Upper lobe of right lung (tissue), 1 donor: ENCODE measurements at regions not wholly inside any gene's neighbourhood (a gene's known extent, or its start where the extent isn't known, plus 50 kb on each side); places are given as distances from the start of the nearest gene placed in this dataset.

Experiments
- ATAC-seq: fragments of 200-7000 bp; cut with Tn5 transposase; one replicate; pipeline ENCODE4 v1.9.1; 2020; ENCODE audit warnings: mild to moderate bottlenecking, moderate library complexity
- DNase-seq: peaks from one replicate; pipeline ENCODE4 v3.0.0-alpha.2; 2020
- H3K27ac ChIP-seq: fragments of 200-600 bp; one replicate; pipeline ENCODE4 v1.8.0; 2022
- H3K27me3 ChIP-seq: fragments of 200-600 bp; one replicate; pipeline ENCODE4 v1.8.0; 2022; ENCODE audit warnings: mild to moderate bottlenecking
- H3K36me3 ChIP-seq: fragments of 200-600 bp; one replicate; pipeline ENCODE4 v1.8.0; 2022
- H3K4me1 ChIP-seq: fragments of 200-600 bp; one replicate; pipeline ENCODE4 v1.8.0; 2022
- H3K4me3 ChIP-seq: fragments of 200-600 bp; one replicate; pipeline ENCODE4 v1.8.0; 2022; ENCODE audit warnings: mild to moderate bottlenecking
- H3K9me3 ChIP-seq: fragments of 200-600 bp; one replicate; pipeline ENCODE4 v1.8.0; 2022
- CTCF ChIP-seq: fragments of 200-600 bp; IDR thresholded peaks from one replicate; pipeline ENCODE4 v1.8.0; 2022; ENCODE audit warnings: antibody characterized with exemption
- intact Hi-C: fragments of 100-400 bp; cut with DNase I; formaldehyde crosslinking; loops from one replicate; pipeline ENCODE4 v1.11.0; 2022
- donor health status: DM: no; HTN: yes; CAD: no; lungs with severe emphysema.

DNA sequence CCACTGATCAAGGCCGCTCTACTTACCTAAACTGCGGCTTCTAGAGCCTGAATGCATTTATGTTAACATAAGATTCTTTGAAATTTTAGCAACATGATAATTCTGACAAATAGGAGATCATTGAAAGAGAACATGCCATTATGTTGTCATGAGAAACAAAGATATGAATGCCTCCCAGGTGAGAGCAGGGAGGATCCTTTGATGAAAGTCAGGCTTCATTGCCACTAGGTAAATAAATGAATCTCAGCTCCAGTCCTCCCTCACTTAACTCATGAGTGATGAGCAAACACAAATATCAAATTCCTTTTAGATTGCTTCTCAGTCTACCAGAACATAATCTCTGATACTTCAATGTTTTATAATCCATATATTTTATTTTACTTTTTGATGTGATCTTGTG is 463.2 kb upstream of the CDH7 start:
- Histone ChIP-seq H3K4me3 (no peak overlapping the region), H3K36me3 (no peaks in the 10 kb centered on the region), H3K9me3 (no peaks in the 10 kb centered on the region), H3K27me3 (no peaks in the 10 kb centered on the region), H3K27ac (no peak overlapping the region), H3K4me1 (no peaks in the 10 kb centered on the region)
- DNase-seq (no peak), ATAC-seq (no peak)
- no peak for TF ChIP-seq CTCF
- intact Hi-C loops, result loop anchor here (10.0 kb wide), 1 partner anchor 403 kb away; no protein-coding TSS in a partner anchor

DNA sequence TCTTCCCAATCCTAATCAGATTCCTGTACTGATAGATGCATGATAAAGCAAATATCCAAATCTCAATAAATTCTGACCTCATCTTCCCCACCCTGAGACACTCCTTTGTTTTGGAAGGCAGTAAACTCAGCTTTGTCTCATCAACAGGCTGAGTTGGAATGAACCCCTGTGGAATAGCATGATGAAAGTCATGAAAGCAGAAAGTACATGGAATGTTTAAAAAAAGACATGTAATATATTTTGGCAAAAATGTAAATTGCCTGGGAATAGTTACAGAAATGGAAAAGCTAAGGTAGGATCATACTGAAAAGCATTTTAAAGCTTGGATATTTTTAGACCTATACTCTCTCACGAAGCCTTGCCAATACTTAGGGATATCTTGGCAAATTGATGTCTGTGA is 468.7 kb upstream of the CDH7 start:
- H3K4me3 ChIP-seq, result no peak overlapping the region
- DNase-seq (no peak), ATAC-seq (no peak)
- H3K36me3 ChIP-seq, result no peaks in the 10 kb centered on the region
- no peaks in the 10 kb centered on the region for H3K9me3 ChIP-seq
- intact Hi-C loops, result loop anchor here (10.0 kb wide), 1 partner anchor 397 kb away; no protein-coding TSS in a partner anchor
- no peak for TF ChIP-seq CTCF
- H3K4me1 ChIP-seq, result no peaks in the 10 kb centered on the region
- H3K27ac ChIP-seq, result no peak overlapping the region
- H3K27me3 ChIP-seq, result no peaks in the 10 kb centered on the region

GRCh38 chr18:65279668-65280305 is 471.0 kb upstream of the CDH7 start:
- H3K27ac ChIP-seq, result no peak overlapping the region
- intact Hi-C loops, result loop anchor here (10.0 kb wide), 1 partner anchor 395 kb away; no protein-coding TSS in a partner anchor
- no peaks in the 10 kb centered on the region for H3K9me3 ChIP-seq
- no peak for TF ChIP-seq CTCF
- H3K36me3 ChIP-seq, result no peaks in the 10 kb centered on the region
- ATAC-seq (no peak), DNase-seq (no peak)
- H3K4me3 ChIP-seq, result no peak overlapping the region
- no peaks in the 10 kb centered on the region for H3K4me1 ChIP-seq
- no peaks in the 10 kb centered on the region for H3K27me3 ChIP-seq

DNA sequence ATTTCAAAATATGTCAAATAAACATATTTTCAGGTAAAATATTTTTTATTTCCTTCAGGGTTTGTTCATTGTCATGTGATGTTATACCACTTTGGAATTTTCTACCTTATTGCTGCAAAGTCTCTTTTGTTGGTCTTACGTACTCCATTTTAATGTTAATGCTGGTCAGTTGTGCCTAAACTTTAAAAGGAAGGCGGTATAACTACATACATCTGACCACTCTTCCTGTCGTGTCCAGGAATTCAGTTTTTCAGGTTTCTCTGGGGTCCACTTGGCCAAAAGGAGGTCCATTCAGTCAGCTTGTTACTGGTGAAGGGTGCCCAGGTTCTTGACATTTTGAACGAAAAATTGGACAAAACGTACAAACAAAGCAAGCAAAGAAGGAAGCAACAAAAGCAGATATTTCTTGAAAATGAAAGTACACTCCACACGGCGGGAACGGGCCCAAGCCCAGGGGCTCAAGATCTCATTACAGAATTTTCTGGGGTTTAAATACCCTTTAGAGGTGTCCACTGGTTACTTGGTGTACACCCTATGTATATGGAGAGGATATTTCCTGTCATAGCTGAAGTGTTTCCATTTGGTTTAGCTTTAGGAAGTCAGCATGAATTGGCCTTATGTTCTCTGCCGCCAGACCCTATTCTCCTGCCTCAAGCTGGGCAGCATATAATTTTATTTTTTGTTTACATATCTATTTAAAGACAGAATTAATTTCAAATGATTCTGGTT is 471.7 kb upstream of the CDH7 start:
- intact Hi-C loops, result no loop called here
- TF ChIP-seq CTCF, result no peak
- DNase-seq, result no peak
- Histone ChIP-seq H3K4me3 (no peak overlapping the region), H3K27me3 (no peaks in the 10 kb centered on the region), H3K27ac (no peak overlapping the region), H3K4me1 (no peaks in the 10 kb centered on the region), H3K9me3 (no peaks in the 10 kb centered on the region), H3K36me3 (no peaks in the 10 kb centered on the region)
- ATAC-seq, result no peak

GRCh38 chr18:65269375-65269774 is 481.4 kb upstream of the CDH7 start:
- Histone ChIP-seq H3K4me3 (no peak overlapping the region), H3K36me3 (no peaks in the 10 kb centered on the region), H3K4me1 (no peaks in the 10 kb centered on the region), H3K9me3 (no peaks in the 10 kb centered on the region), H3K27ac (no peak overlapping the region), H3K27me3 (no peaks in the 10 kb centered on the region)
- TF ChIP-seq CTCF, result no peak
- intact Hi-C loops, result no loop called here
- DNase-seq, result no peak
- no peak for ATAC-seq
